IMR-90 (cell line): ENCODE measurements at regions not wholly inside any gene's neighbourhood (a gene's known extent, or its start where the extent isn't known, plus 50 kb on each side); places are given as distances from the start of the nearest gene placed in this dataset.

ENCODE experiments used
- ATAC-seq: fragments of 200-7000 bp; cut with Tn5 transposase; 2 replicates; pipeline ENCODE4 v1.9.1; 2020; ENCODE audit warnings: low read depth, mild to moderate bottlenecking, moderate library complexity
- BruUV-seq: library from RNA; stranded (reverse); fragments of 400-500 nt; replicated peaks from 2 replicates; lab custom pipeline; 2021; lab: Mats Ljungman, UMichigan
- CTCF ChIA-PET: fragments of 300-600 bp; formaldehyde crosslinking; extraction: SDS; loops from one replicate; lab custom pipeline; 2021; ENCODE audit warnings: antibody characterized with exemption; lab: Yijun Ruan, JAX
- POLR2A ChIA-PET: fragments of 300-600 bp; sonication (Branson Sonifier 250); formaldehyde crosslinking; loops from one replicate; lab custom pipeline; 2022; ENCODE audit warnings: antibody characterized with exemption; ENCODE audit not compliant: unreplicated experiment; lab: Charles Lee
- DNase-seq: peaks from one replicate; pipeline ENCODE4 v3.0.0; 2013
- H2AFZ ChIP-seq: replicated peaks from 2 replicates; pipeline ENCODE3; 2013; ENCODE audit warnings: low read length, mild to moderate bottlenecking; ENCODE audit not compliant: poor library complexity
- H2AK5ac ChIP-seq: 2 replicates; pipeline ENCODE4 v1.6.1; 2013; ENCODE audit warnings: low read depth, low read length, inconsistent platforms
- H2AK9ac ChIP-seq: replicated peaks from 2 replicates; pipeline ENCODE3; 2013; ENCODE audit warnings: mild to moderate bottlenecking, low read depth, low read length, moderate library complexity; ENCODE audit not compliant: poor library complexity
- H2BK120ac ChIP-seq: 2 replicates; pipeline ENCODE4 v1.6.1; 2013; ENCODE audit warnings: low read depth, low read length, inconsistent platforms
- H2BK15ac ChIP-seq: 3 replicates; pipeline ENCODE4 v1.6.1; 2013; ENCODE audit warnings: low read depth, low read length, inconsistent platforms
- H2BK20ac ChIP-seq: 2 replicates; pipeline ENCODE4 v1.6.1; 2013; ENCODE audit warnings: low read depth, mild to moderate bottlenecking, inconsistent platforms, low read length, moderate library complexity
- H2BK5ac ChIP-seq: 2 replicates; pipeline ENCODE4 v1.6.1; 2013; ENCODE audit warnings: mild to moderate bottlenecking, low read depth, low read length, inconsistent platforms; ENCODE audit not compliant: poor library complexity, severe bottlenecking
- H3K14ac ChIP-seq: replicated peaks from 2 replicates; pipeline ENCODE4 v1.6.1; 2013; ENCODE audit warnings: low read depth, low read length, inconsistent platforms
- H3K18ac ChIP-seq: 2 replicates; pipeline ENCODE4 v1.6.1; 2013; ENCODE audit warnings: low read depth, low read length, control low read depth
- H3K23ac ChIP-seq: 2 replicates; pipeline ENCODE4 v1.6.1; 2013; ENCODE audit warnings: low read depth, low read length, inconsistent platforms
- H3K27ac ChIP-seq: 2 replicates; pipeline ENCODE4 v1.5.1; 2013; ENCODE audit warnings: mild to moderate bottlenecking, control low read depth, low read length; ENCODE audit not compliant: insufficient read depth
- H3K27me3 ChIP-seq: 2 replicates; pipeline ENCODE4 v1.6.1; 2013; ENCODE audit warnings: low read length; ENCODE audit not compliant: control insufficient read depth, insufficient read depth
- H3K36me3 ChIP-seq: 2 replicates; pipeline ENCODE4 v1.6.1; 2013; ENCODE audit warnings: low read length, mixed read lengths; ENCODE audit not compliant: control insufficient read depth, insufficient read depth
- H3K4ac ChIP-seq: 2 replicates; pipeline ENCODE4 v1.6.1; 2013; ENCODE audit warnings: low read depth, low read length, inconsistent platforms
- H3K4me1 ChIP-seq: 2 replicates; pipeline ENCODE4 v1.6.1; 2013; ENCODE audit warnings: low read length, mixed read lengths; ENCODE audit not compliant: control insufficient read depth, insufficient read depth
- H3K4me2 ChIP-seq: 2 replicates; pipeline ENCODE4 v1.6.1; 2013; ENCODE audit warnings: low read depth, mild to moderate bottlenecking, control low read depth, low read length, moderate library complexity
- H3K4me3 ChIP-seq: 2 replicates; pipeline ENCODE4 v1.5.1; 2013; ENCODE audit warnings: low read depth, mild to moderate bottlenecking, control low read depth, low read length, moderate library complexity; ENCODE audit not compliant: insufficient read depth
- H3K56ac ChIP-seq: 2 replicates; pipeline ENCODE4 v1.6.1; 2013; ENCODE audit warnings: low read length, inconsistent platforms; ENCODE audit not compliant: insufficient read depth; ENCODE audit errors: extremely low read depth
- H3K79me1 ChIP-seq, 2 experiments: 2 replicates each; pipeline ENCODE4 v1.6.1; 2013; ENCODE audit warnings: low read length in 2 of 2, inconsistent platforms in 1 of 2, low read depth in 1 of 2
- H3K9ac ChIP-seq: 2 replicates; pipeline ENCODE4 v1.6.1; 2013; ENCODE audit warnings: low read depth, low read length, control low read depth
- H3K9me1 ChIP-seq: 2 replicates; pipeline ENCODE4 v1.6.1; 2013; ENCODE audit warnings: low read length, inconsistent platforms; ENCODE audit not compliant: insufficient read depth
- H3K9me3 ChIP-seq: 2 replicates; pipeline ENCODE4 v1.6.1; 2013; ENCODE audit warnings: low read length; ENCODE audit not compliant: control insufficient read depth, insufficient read depth
- H4K20me1 ChIP-seq: 2 replicates; pipeline ENCODE4 v1.6.1; 2013; ENCODE audit warnings: low read length, inconsistent platforms; ENCODE audit not compliant: insufficient read depth
- H4K5ac ChIP-seq: 2 replicates; pipeline ENCODE4 v1.6.1; 2013; ENCODE audit warnings: mild to moderate bottlenecking, low read depth, low read length, control low read depth
- H4K8ac ChIP-seq, 2 experiments: 2 replicates each; pipeline ENCODE4 v1.6.1; 2013; ENCODE audit warnings: low read depth in 2 of 2, low read length in 2 of 2, control low read depth in 1 of 2, inconsistent platforms in 1 of 2
- H4K91ac ChIP-seq: 2 replicates; pipeline ENCODE4 v1.6.1; 2013; ENCODE audit warnings: low read depth, low read length, inconsistent platforms; ENCODE audit not compliant: insufficient read depth
- BHLHE40 ChIP-seq: fragments of 150-350 bp; IDR thresholded peaks from 2 replicates; pipeline ENCODE4 v1.6.1; 2016; ENCODE audit warnings: mild to moderate bottlenecking, low read depth, low read length
- CEBPB ChIP-seq: IDR thresholded peaks from 2 replicates; pipeline ENCODE4 v1.6.1; 2012; ENCODE audit warnings: low read depth, low read length, improper control_type of control experiment
- CHD1 ChIP-seq: IDR thresholded peaks from 2 replicates; pipeline ENCODE4 v1.6.1; 2012; ENCODE audit warnings: low read depth, low read length, improper control_type of control experiment
- FOS ChIP-seq: fragments of 150-350 bp; IDR thresholded peaks from 2 replicates; pipeline ENCODE4 v1.6.1; 2016; ENCODE audit warnings: low read depth, low read length
- MAFK ChIP-seq: IDR thresholded peaks from 2 replicates; pipeline ENCODE4 v1.6.1; 2012; ENCODE audit warnings: low read depth, low read length, improper control_type of control experiment
- MAZ ChIP-seq: IDR thresholded peaks from 2 replicates; pipeline ENCODE4 v1.6.1; 2012; ENCODE audit warnings: low read depth, mild to moderate bottlenecking, low read length, improper control_type of control experiment, moderate library complexity, borderline replicate concordance
- MXI1 ChIP-seq: IDR thresholded peaks from 2 replicates; pipeline ENCODE4 v1.6.1; 2012; ENCODE audit warnings: low read depth, mild to moderate bottlenecking, low read length, moderate library complexity, borderline replicate concordance
- NFE2L2 ChIP-seq: fragments of 150-350 bp; IDR thresholded peaks from 2 replicates; pipeline ENCODE4 v1.6.1; 2016; ENCODE audit warnings: low read depth, mild to moderate bottlenecking, low read length
- POLR2A ChIP-seq: IDR thresholded peaks from 2 replicates; pipeline ENCODE4 v1.6.1; 2012; ENCODE audit warnings: mild to moderate bottlenecking, low read depth, low read length
- RAD21 ChIP-seq: IDR thresholded peaks from 2 replicates; pipeline ENCODE4 v1.6.1; 2012; ENCODE audit warnings: low read length, improper control_type of control experiment
- RFX5 ChIP-seq: IDR thresholded peaks from 2 replicates; pipeline ENCODE4 v1.8.0; 2012; ENCODE audit warnings: low read depth, mild to moderate bottlenecking, low read length, moderate library complexity
- SMC3 ChIP-seq: fragments of 150-350 bp; IDR thresholded peaks from 2 replicates; pipeline ENCODE4 v1.6.1; 2016; ENCODE audit warnings: low read depth, mild to moderate bottlenecking, antibody characterized with exemption, low read length, moderate library complexity
- WGBS, 2 experiments: methylation state at CpG; one replicate each; pipeline versions ENCODE4 v1.1.5 to v1.1.7; 2013; ENCODE audit warnings: missing lambda C conversion rate in 2 of 2; ENCODE audit not compliant: insufficient read length in 1 of 2; ENCODE audit errors: extremely low coverage in 2 of 2; 5-methylcytosine and 5-hydroxymethylcytosine counted together
- dilution Hi-C: fragments of 300-500 bp; cut with HindIII; formaldehyde crosslinking; loops from one replicate; pipeline ENCODE4 v1.14.3; 2018; ENCODE audit warnings: low sequenced_read_pairs; ENCODE audit not compliant: unreplicated experiment
- in situ Hi-C: fragments of 300-500 bp; cut with MboI; formaldehyde crosslinking; loops from 3 replicates; pipeline ENCODE4 v1.14.3; 2019; ENCODE audit warnings: low sequenced_read_pairs, inconsistent platforms, mixed read lengths
- intact Hi-C: fragments of 100-400 bp; cut with micrococcal nuclease; formaldehyde crosslinking; loops from 2 replicates; pipeline ENCODE4 v1.10.0; 2022
- TF ChIP-seq, protein P1 (sequence below): fragments of 150-350 bp; IDR thresholded peaks from 2 replicates; pipeline ENCODE4 v1.6.1; 2016; ENCODE audit warnings: low read depth, mild to moderate bottlenecking, low read length, moderate library complexity, borderline replicate concordance
- TF ChIP-seq, protein P2 (sequence below): conservative IDR thresholded peaks from 2 replicates; pipeline ENCODE4 v1.5.1; 2012; ENCODE audit warnings: mild to moderate bottlenecking, low read depth, low read length, improper control_type of control experiment
- TF ChIP-seq, protein P3 (sequence below): fragments of 150-350 bp; IDR thresholded peaks from 2 replicates; pipeline ENCODE4 v1.6.1; 2017; ENCODE audit warnings: mild to moderate bottlenecking, antibody characterized with exemption, low read length, low read depth

DNA sequence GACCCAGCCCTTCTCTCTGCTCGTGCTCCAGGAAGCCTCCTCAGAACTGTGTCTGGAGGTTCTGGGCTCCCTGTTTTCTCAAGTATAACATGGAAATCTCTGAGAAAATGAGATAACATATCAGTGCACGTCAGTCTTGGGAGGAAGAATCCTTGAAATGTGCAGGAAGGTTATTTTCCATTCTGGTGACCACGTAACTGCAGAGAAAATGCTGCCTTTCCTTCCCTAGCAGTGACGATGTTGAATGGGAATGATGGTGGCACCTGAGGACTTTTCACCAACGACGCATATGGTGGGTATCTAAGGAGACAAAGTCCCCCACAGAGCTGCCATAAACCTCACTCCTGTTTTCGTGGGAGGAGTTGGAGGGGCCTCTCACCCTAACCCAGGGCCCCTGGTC lies 272.1 kb upstream of the SIX2 start:
- POLR2A ChIA-PET, result no interaction called here
- Histone ChIP-seq H4K5ac (no peak overlapping the region), H3K9me3 (0 out of 2 replicates have a peak, but pooled peaks cover 4% of the 10 kb centered on the region), H2AK5ac (no peak overlapping the region), H3K27ac (no peak overlapping the region), H3K27me3 (peaks cover 12% of the 10 kb centered on the region), H3K23ac (no peak overlapping the region), H3K36me3 (no peaks in the 10 kb centered on the region), H3K9ac (no peak overlapping the region), H2BK20ac (no peak overlapping the region), H2AFZ (no peak overlapping the region), H3K4me3 (no peak overlapping the region), H3K79me1 (no peaks in the 10 kb centered on the region), H2BK120ac (no peak overlapping the region), H3K4me1 (peaks cover 14% of the 10 kb centered on the region; the same call in 1 of the 2 replicates), H3K14ac (no peak overlapping the region), H4K8ac (no peak overlapping the region), H3K9me1 (no peaks in the 10 kb centered on the region; the same call in 1 of the 2 replicates), H2AK9ac (no peak overlapping the region), H3K56ac (no peak overlapping the region), H3K4me2 (no peak overlapping the region), H2BK15ac (no peak overlapping the region), H3K18ac (no peak overlapping the region), H3K4ac (no peak overlapping the region), H2BK5ac (no peak overlapping the region), H4K20me1 (no peaks in the 10 kb centered on the region), H4K91ac (no peak overlapping the region)
- ATAC-seq, result no peak
- TF ChIP-seq FOS, result no peak
- TF ChIP-seq CEBPB, result no peak
- TF ChIP-seq, protein P1, sequence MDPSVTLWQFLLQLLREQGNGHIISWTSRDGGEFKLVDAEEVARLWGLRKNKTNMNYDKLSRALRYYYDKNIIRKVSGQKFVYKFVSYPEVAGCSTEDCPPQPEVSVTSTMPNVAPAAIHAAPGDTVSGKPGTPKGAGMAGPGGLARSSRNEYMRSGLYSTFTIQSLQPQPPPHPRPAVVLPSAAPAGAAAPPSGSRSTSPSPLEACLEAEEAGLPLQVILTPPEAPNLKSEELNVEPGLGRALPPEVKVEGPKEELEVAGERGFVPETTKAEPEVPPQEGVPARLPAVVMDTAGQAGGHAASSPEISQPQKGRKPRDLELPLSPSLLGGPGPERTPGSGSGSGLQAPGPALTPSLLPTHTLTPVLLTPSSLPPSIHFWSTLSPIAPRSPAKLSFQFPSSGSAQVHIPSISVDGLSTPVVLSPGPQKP, result no peak
- no peak for TF ChIP-seq MAFK
- TF ChIP-seq POLR2A, result no peak
- TF ChIP-seq CHD1, result no peak
- TF ChIP-seq RAD21, result no peak
- no peak for TF ChIP-seq MXI1
- TF ChIP-seq NFE2L2, result no peak
- no peak for TF ChIP-seq RFX5
- TF ChIP-seq, protein P2, sequence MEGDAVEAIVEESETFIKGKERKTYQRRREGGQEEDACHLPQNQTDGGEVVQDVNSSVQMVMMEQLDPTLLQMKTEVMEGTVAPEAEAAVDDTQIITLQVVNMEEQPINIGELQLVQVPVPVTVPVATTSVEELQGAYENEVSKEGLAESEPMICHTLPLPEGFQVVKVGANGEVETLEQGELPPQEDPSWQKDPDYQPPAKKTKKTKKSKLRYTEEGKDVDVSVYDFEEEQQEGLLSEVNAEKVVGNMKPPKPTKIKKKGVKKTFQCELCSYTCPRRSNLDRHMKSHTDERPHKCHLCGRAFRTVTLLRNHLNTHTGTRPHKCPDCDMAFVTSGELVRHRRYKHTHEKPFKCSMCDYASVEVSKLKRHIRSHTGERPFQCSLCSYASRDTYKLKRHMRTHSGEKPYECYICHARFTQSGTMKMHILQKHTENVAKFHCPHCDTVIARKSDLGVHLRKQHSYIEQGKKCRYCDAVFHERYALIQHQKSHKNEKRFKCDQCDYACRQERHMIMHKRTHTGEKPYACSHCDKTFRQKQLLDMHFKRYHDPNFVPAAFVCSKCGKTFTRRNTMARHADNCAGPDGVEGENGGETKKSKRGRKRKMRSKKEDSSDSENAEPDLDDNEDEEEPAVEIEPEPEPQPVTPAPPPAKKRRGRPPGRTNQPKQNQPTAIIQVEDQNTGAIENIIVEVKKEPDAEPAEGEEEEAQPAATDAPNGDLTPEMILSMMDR, result no peak
- TF ChIP-seq, protein P3, sequence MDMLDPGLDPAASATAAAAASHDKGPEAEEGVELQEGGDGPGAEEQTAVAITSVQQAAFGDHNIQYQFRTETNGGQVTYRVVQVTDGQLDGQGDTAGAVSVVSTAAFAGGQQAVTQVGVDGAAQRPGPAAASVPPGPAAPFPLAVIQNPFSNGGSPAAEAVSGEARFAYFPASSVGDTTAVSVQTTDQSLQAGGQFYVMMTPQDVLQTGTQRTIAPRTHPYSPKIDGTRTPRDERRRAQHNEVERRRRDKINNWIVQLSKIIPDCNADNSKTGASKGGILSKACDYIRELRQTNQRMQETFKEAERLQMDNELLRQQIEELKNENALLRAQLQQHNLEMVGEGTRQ, result no peak
- TF ChIP-seq SMC3, result no peak
- TF ChIP-seq BHLHE40, result no peak
- no peak for TF ChIP-seq MAZ
- DNase-seq, result no peak
- no TSS peak for BruUV-seq
- CTCF ChIA-PET, result no interaction called here
- intact Hi-C loops (no loop called here), dilution Hi-C loops (no loop called here), in situ Hi-C loops (no loop called here)
- WGBS, 2 experiments, result 67% methylated on average over 1 of the region's 7 CpGs; no CpG with 5 or more reads in 1 of the 2 experiments
